RWPE2 (cell line): ENCODE measurements at regions not wholly inside any gene's neighbourhood (a gene's known extent, or its start where the extent isn't known, plus 50 kb on each side); places are given as distances from the start of the nearest gene placed in this dataset.

Experiments used
- ATAC-seq: fragments of 200-7000 bp; cut with Tn5 transposase; 3 replicates; pipeline ENCODE4 v1.9.1; 2021; ENCODE audit warnings: low read depth
- DNase-seq: peaks from one replicate; pipeline ENCODE4 v3.0.0-alpha.2; 2020; ENCODE audit warnings: low spot score
- H3K27ac ChIP-seq: fragments of 450-650 bp; 2 replicates; pipeline ENCODE4 v1.5.1; 2017; ENCODE audit warnings: mild to moderate bottlenecking; ENCODE audit not compliant: poor library complexity, severe bottlenecking
- H3K27me3 ChIP-seq: fragments of 250-450 bp; sonication (Bioruptor Pico); 2 replicates; pipeline ENCODE4 v1.5.1; 2021; ENCODE audit warnings: mild to moderate bottlenecking, moderate library complexity; ENCODE audit not compliant: insufficient read depth, poor library complexity, severe bottlenecking
- H3K36me3 ChIP-seq: fragments of 250-450 bp; sonication (Bioruptor Pico); 2 replicates; pipeline ENCODE4 v1.5.1; 2020; ENCODE audit warnings: low read depth, mild to moderate bottlenecking, moderate library complexity
- H3K4me1 ChIP-seq: fragments of 250-450 bp; sonication (Bioruptor Pico); 2 replicates; pipeline ENCODE4 v1.5.1; 2021; ENCODE audit warnings: mild to moderate bottlenecking, moderate library complexity; ENCODE audit not compliant: insufficient read depth, poor library complexity, severe bottlenecking
- H3K4me3 ChIP-seq: fragments of 250-450 bp; sonication (Bioruptor Pico); 2 replicates; pipeline ENCODE4 v1.5.1; 2021; ENCODE audit warnings: mild to moderate bottlenecking, moderate library complexity; ENCODE audit not compliant: severe bottlenecking
- H3K9me3 ChIP-seq: fragments of 250-450 bp; sonication (Bioruptor Pico); 2 replicates; pipeline ENCODE4 v1.5.1; 2021; ENCODE audit warnings: mild to moderate bottlenecking, moderate library complexity; ENCODE audit not compliant: severe bottlenecking
- CTCF ChIP-seq: fragments of 450-650 bp; IDR thresholded peaks from one replicate; pipeline ENCODE4 v1.5.1; 2017; ENCODE audit warnings: mild to moderate bottlenecking, moderate library complexity; ENCODE audit not compliant: poor library complexity, severe bottlenecking

GRCh38 chr11:112412383-112412782 lies 151.7 kb upstream of the PLET1 start:
- ATAC-seq (no peak), DNase-seq (no peak)
- Histone ChIP-seq H3K4me1 (no peaks in the 10 kb centered on the region), H3K4me3 (no peak overlapping the region), H3K27me3 (peaks cover 4% of the 10 kb centered on the region), H3K27ac (no peak overlapping the region), H3K9me3 (no peaks in the 10 kb centered on the region), H3K36me3 (no peaks in the 10 kb centered on the region)
- TF ChIP-seq CTCF: no peak

DNA sequence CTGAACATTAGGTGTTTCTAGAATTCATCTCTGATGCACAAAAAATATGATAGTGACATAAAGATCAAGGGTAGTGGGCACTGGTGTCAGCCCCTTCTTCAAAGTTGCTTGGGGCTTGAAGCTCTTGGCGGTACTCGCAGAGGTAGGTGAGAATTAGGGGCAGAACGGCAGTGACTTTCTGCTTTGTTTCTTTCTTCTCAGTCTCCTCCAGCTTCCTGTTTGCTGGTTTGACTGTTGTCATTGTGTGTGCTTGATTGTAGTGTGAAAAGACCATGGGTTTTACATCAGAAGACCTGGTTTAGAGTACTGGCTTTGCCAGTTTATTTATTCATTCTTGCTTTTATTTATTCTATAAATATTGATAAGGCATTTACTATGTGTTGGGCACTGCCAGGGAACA lies 156.7 kb upstream of the PLET1 start:
- DNase-seq (no peak), ATAC-seq (no peak)
- Histone ChIP-seq H3K9me3 (no peaks in the 10 kb centered on the region), H3K27ac (no peak overlapping the region), H3K4me3 (no peak overlapping the region), H3K27me3 (peaks cover 4% of the 10 kb centered on the region), H3K36me3 (no peaks in the 10 kb centered on the region), H3K4me1 (no peaks in the 10 kb centered on the region)
- no peak for TF ChIP-seq CTCF

GRCh38 chr11:112418438-112418837 lies 157.8 kb upstream of the PLET1 start:
- Histone ChIP-seq H3K9me3 (no peaks in the 10 kb centered on the region), H3K4me1 (no peaks in the 10 kb centered on the region), H3K36me3 (no peaks in the 10 kb centered on the region), H3K27ac (no peak overlapping the region), H3K4me3 (no peak overlapping the region), H3K27me3 (peaks cover 4% of the 10 kb centered on the region)
- no peak for ATAC-seq
- TF ChIP-seq CTCF: no peak
- DNase-seq: no peak

GRCh38 chr11:112421879-112422278 lies 161.2 kb upstream of the PLET1 start:
- Histone ChIP-seq H3K4me3 (no peak overlapping the region), H3K4me1 (no peaks in the 10 kb centered on the region), H3K27ac (no peak overlapping the region), H3K27me3 (no peaks in the 10 kb centered on the region), H3K36me3 (no peaks in the 10 kb centered on the region), H3K9me3 (no peaks in the 10 kb centered on the region)
- DNase-seq: no peak
- TF ChIP-seq CTCF: no peak
- ATAC-seq: no peak

DNA sequence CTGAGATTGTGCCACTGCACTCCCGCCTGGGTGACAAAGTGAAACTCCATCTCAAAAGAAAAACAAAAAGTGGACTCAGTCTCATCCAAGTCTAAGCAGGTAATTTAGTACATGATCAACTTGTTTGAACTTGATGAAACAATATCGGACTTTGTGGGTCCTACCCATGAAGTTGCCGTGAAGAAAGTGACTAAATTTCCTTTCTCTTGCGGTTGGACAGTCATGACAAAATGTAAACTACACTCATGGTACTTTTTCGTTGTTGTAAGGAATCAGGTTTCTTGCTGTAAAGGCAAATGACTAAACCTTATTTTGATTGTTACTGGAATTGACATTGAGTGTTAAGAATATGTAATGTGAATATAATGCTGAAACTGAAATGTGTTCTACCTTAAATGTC lies 164.5 kb upstream of the PLET1 start:
- Histone ChIP-seq H3K4me1 (no peaks in the 10 kb centered on the region), H3K9me3 (no peaks in the 10 kb centered on the region), H3K4me3 (no peak overlapping the region), H3K27me3 (no peaks in the 10 kb centered on the region), H3K36me3 (no peaks in the 10 kb centered on the region), H3K27ac (no peak overlapping the region)
- no peak for TF ChIP-seq CTCF
- ATAC-seq: peak; percentile 66; the same call in 2 of the 3 replicates
- no peak for DNase-seq
